ENCODE measurements at regions not wholly inside any gene's neighbourhood (a gene's known extent, or its start where the extent isn't known, plus 50 kb on each side); places are given as distances from the start of the nearest gene placed in this dataset.

DNA sequence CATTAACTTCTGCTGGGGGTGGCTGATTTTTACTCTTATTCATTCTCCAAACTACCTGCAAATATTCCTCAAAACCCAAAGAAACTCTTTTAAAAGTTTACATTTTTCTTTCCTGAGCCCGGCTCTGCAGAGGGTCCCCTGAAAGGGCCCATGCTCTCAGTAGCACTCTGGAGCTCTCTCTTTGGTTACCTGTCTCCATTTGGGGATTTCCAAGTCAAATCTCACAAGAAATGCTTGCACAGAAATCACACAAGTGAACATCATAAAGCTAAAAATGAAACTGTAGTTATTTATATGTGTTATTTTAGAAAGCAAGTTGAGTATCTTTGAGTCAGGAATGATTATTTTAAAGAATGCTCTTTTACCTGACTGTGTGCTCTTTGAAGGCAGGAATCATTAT is 174.5 kb upstream of the PLXNA2 start:
- TF ChIP-seq POLR2AphosphoS5 (IDR thresholded peaks at IDR 0.05), result no peak
- TF ChIP-seq EP300 (IDR thresholded peaks at IDR 0.05), result no peak
- TF ChIP-seq, protein P1, sequence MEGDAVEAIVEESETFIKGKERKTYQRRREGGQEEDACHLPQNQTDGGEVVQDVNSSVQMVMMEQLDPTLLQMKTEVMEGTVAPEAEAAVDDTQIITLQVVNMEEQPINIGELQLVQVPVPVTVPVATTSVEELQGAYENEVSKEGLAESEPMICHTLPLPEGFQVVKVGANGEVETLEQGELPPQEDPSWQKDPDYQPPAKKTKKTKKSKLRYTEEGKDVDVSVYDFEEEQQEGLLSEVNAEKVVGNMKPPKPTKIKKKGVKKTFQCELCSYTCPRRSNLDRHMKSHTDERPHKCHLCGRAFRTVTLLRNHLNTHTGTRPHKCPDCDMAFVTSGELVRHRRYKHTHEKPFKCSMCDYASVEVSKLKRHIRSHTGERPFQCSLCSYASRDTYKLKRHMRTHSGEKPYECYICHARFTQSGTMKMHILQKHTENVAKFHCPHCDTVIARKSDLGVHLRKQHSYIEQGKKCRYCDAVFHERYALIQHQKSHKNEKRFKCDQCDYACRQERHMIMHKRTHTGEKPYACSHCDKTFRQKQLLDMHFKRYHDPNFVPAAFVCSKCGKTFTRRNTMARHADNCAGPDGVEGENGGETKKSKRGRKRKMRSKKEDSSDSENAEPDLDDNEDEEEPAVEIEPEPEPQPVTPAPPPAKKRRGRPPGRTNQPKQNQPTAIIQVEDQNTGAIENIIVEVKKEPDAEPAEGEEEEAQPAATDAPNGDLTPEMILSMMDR (IDR thresholded peaks at IDR 0.05), result no peak
- TF ChIP-seq POLR2A (IDR thresholded peaks at IDR 0.05), result no peak

DNA sequence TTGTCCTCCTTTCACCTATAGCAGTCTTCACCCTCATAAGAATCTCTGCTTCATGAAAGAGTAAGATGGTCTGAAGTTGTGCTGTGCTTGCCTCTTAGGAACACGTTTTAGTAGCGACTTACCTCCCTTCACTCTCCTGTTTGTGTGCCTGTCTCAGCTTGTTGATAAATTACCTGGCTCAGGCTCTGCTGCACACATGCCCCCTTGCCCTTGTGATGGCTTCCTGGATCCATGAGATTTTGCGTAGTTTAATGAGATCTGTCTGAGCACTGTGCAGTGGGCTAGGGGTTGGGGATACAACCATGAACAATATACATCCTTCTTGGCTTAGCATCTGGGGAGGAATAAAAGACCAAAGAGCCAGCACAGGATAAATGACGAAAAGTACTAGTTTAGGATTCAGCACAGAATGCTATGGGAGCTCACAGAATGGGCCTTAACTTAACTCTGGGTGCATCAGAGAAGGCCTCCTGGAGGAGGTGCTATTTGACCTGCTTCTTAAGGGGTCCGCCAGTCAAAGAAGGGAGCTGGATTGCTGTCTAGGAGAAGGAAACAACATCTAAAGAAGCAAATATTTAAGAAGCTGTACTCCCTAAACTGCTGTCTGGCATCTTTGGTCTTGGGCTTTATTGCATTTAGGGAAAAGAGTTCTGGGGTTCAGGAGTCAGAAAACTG is 175.7 kb upstream of the PLXNA2 start:
- no peaks in the 10 kb centered on the region for H3K27me3 ChIP-seq
- no peak for DNase-seq (ENCODE audit: low spot score in 2 of 2)
- H3K4me3 ChIP-seq, result no peak overlapping the region
- no peaks in the 10 kb centered on the region for H3K9me3 ChIP-seq
- H3K4me1 ChIP-seq, result no peaks in the 10 kb centered on the region
- TF ChIP-seq, protein P1 (IDR thresholded peaks at IDR 0.05), result no peak
- TF ChIP-seq POLR2AphosphoS5 (IDR thresholded peaks at IDR 0.05), result no peak
- no peak for TF ChIP-seq POLR2A (IDR thresholded peaks at IDR 0.05)
- TF ChIP-seq EP300 (IDR thresholded peaks at IDR 0.05), result no peak
- H3K27ac ChIP-seq, result no peak overlapping the region
- H3K36me3 ChIP-seq, result no peaks in the 10 kb centered on the region
- WGBS, result 63% methylated on average over 5 of the region's 5 CpGs

More for the DNA sequence above, 174.5 kb upstream of the PLXNA2 start:
- Histone ChIP-seq H3K27me3 (no peaks in the 10 kb centered on the region), H3K9me3 (no peaks in the 10 kb centered on the region), H3K4me3 (no peak overlapping the region), H3K27ac (no peak overlapping the region), H3K4me1 (no peaks in the 10 kb centered on the region), H3K36me3 (no peaks in the 10 kb centered on the region)
- 76% methylated on average over 1 of the region's 1 CpG for WGBS
- DNase-seq (ENCODE audit: low spot score in 2 of 2), result no peak

GRCh38 chr1:208420696-208421095 is 176.5 kb upstream of the PLXNA2 start:
- no peaks in the 10 kb centered on the region for H3K9me3 ChIP-seq
- no peaks in the 10 kb centered on the region for H3K27me3 ChIP-seq
- no peak overlapping the region for H3K27ac ChIP-seq
- 74% methylated on average over 1 of the region's 1 CpG for WGBS
- DNase-seq (ENCODE audit: low spot score in 2 of 2), result no peak
- H3K36me3 ChIP-seq, result no peaks in the 10 kb centered on the region
- no peak for TF ChIP-seq EP300 (IDR thresholded peaks at IDR 0.05)
- no peak for TF ChIP-seq POLR2A (IDR thresholded peaks at IDR 0.05)
- TF ChIP-seq, protein P1 (IDR thresholded peaks at IDR 0.05), result no peak
- no peak for TF ChIP-seq POLR2AphosphoS5 (IDR thresholded peaks at IDR 0.05)
- no peak overlapping the region for H3K4me3 ChIP-seq
- no peaks in the 10 kb centered on the region for H3K4me1 ChIP-seq

- H3K36me3 ChIP-seq, result no peaks in the 10 kb centered on the region
- H3K4me1 ChIP-seq, result no peaks in the 10 kb centered on the region
- no peak overlapping the region for H3K27ac ChIP-seq
- WGBS, result 89% methylated on average over 4 of the region's 4 CpGs
- no peak for TF ChIP-seq POLR2AphosphoS5 (IDR thresholded peaks at IDR 0.05)
- no peak overlapping the region for H3K4me3 ChIP-seq
- H3K9me3 ChIP-seq, result no peaks in the 10 kb centered on the region
- no peaks in the 10 kb centered on the region for H3K27me3 ChIP-seq
- DNase-seq (ENCODE audit: low spot score in 2 of 2), result no peak
Measured at GRCh38 chr1:208421486-208421885, 177.3 kb upstream of the PLXNA2 start.

DNA sequence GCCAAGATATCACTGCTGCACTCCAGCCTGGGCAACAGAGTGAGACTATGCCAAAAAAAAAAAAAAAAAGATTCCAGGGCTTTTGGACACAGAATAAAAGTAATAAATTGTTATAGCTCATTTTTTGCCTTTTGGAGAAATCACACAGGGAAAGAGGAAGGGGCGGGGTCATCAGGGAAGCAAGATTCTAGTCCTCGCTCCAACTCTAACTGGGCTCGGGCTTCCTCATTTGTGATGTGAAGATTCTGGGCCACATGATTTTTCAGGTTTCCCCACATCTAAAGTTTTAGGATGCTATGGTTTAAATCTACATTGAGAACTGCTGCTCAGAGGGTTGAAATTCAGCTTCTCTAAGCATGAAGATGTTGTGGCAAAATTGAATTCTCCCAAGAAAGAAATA is 179.3 kb upstream of the PLXNA2 start:
- no peaks in the 10 kb centered on the region for H3K4me1 ChIP-seq
- no peak for DNase-seq (ENCODE audit: low spot score in 2 of 2)
- H3K36me3 ChIP-seq, result no peaks in the 10 kb centered on the region
- H3K27ac ChIP-seq, result no peak overlapping the region
- 63% methylated on average over 3 of the region's 3 CpGs for WGBS
- no peak for TF ChIP-seq POLR2A (IDR thresholded peaks at IDR 0.05)
- no peak for TF ChIP-seq POLR2AphosphoS5 (IDR thresholded peaks at IDR 0.05)
- TF ChIP-seq EP300 (IDR thresholded peaks at IDR 0.05), result no peak
- TF ChIP-seq, protein P1 (IDR thresholded peaks at IDR 0.05), result no peak
- no peaks in the 10 kb centered on the region for H3K27me3 ChIP-seq
- H3K9me3 ChIP-seq, result no peaks in the 10 kb centered on the region
- H3K4me3 ChIP-seq, result no peak overlapping the region

DNA sequence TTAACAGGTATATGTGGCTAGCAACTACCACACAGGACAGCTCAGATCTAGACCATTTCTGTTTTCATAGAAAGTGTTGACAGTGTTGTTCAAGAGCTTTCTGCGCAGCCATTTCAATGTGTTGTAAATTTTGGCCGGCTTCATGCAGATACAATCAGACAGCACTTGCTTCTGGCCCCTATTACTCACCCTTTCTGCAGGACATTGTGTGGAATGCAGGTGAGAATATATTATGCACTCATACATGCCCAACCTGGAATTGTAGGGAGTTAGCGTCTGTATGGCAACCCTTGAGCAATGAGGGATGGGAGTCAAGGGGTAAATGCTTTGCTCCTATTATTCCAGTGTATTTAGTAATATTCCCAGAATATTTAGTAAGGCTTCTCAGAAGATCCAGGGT is 180.9 kb upstream of the PLXNA2 start:
- H3K4me3 ChIP-seq, result no peak overlapping the region
- no peaks in the 10 kb centered on the region for H3K36me3 ChIP-seq
- DNase-seq (ENCODE audit: low spot score in 2 of 2), result no peak
- TF ChIP-seq POLR2AphosphoS5 (IDR thresholded peaks at IDR 0.05), result no peak
- TF ChIP-seq POLR2A (IDR thresholded peaks at IDR 0.05), result no peak
- TF ChIP-seq, protein P1 (IDR thresholded peaks at IDR 0.05), result no peak
- TF ChIP-seq EP300 (IDR thresholded peaks at IDR 0.05), result no peak
- no peaks in the 10 kb centered on the region for H3K27me3 ChIP-seq
- no peaks in the 10 kb centered on the region for H3K9me3 ChIP-seq
- 74% methylated on average over 3 of the region's 3 CpGs for WGBS
- no peaks in the 10 kb centered on the region for H3K4me1 ChIP-seq
- H3K27ac ChIP-seq, result no peak overlapping the region
